PC-9 (cell line): ENCODE measurements at regions not wholly inside any gene's neighbourhood (a gene's known extent, or its start where the extent isn't known, plus 50 kb on each side); places are given as distances from the start of the nearest gene placed in this dataset.
A peak's percentile ranks its signal among the peaks of the same experiment; 100 is the strongest.

Experiments
- BruUV-seq: library from RNA; stranded (reverse); fragments of 400-500 nt; replicated peaks from 2 replicates; lab custom pipeline; 2021; lab: Mats Ljungman, UMichigan
- CTCF ChIA-PET: fragments of 300-600 bp; sonication (Branson Sonifier 250); formaldehyde crosslinking; loops from one replicate; lab custom pipeline; 2022; ENCODE audit warnings: antibody characterized with exemption; lab: Charles Lee
- POLR2A ChIA-PET: fragments of 300-600 bp; sonication (Branson Sonifier 250); formaldehyde crosslinking; loops from one replicate; lab custom pipeline; 2022; ENCODE audit warnings: antibody characterized with exemption; ENCODE audit not compliant: unreplicated experiment; lab: Charles Lee
- DNase-seq, 2 experiments: peaks; one replicate each; pipeline versions ENCODE4 v3.0.0 to v3.0.0-alpha.2; 2015 to 2022; ENCODE audit warnings: mixed read lengths in 1 of 2
- H2AFZ ChIP-seq: fragments of 200-600 bp; sonication (generic); 2 replicates; pipeline ENCODE4 v1.8.1; 2017; ENCODE audit warnings: antibody characterized with exemption
- H3F3A ChIP-seq: fragments of 200-600 bp; sonication (generic); 2 replicates; pipeline ENCODE4 v1.8.1; 2017; ENCODE audit warnings: antibody characterized with exemption, mild to moderate bottlenecking, low read depth; ENCODE audit not compliant: insufficient read depth
- H3K27ac ChIP-seq: fragments of 200-600 bp; sonication (generic); 2 replicates; pipeline ENCODE4 v1.6.1; 2016; ENCODE audit warnings: mixed run types
- H3K27me3 ChIP-seq: fragments of 200-600 bp; sonication (generic); 2 replicates; pipeline ENCODE4 v1.6.1; 2016; ENCODE audit warnings: low read depth, mixed run types; ENCODE audit not compliant: insufficient read depth
- H3K36me3 ChIP-seq: fragments of 200-600 bp; sonication (generic); 2 replicates; pipeline ENCODE4 v1.6.1; 2016; ENCODE audit warnings: low read depth, mixed run types
- H3K4me1 ChIP-seq: fragments of 200-600 bp; sonication (generic); replicated peaks from 2 replicates; pipeline ENCODE4 v1.6.1; 2016; ENCODE audit warnings: mixed run types; ENCODE audit not compliant: insufficient read depth
- H3K4me2 ChIP-seq: fragments of 200-600 bp; sonication (generic); 2 replicates; pipeline ENCODE4 v1.6.1; 2017; ENCODE audit warnings: mixed run types
- H3K4me3 ChIP-seq: fragments of 200-600 bp; sonication (generic); 2 replicates; pipeline ENCODE4 v1.6.1; 2016; ENCODE audit warnings: mixed run types
- H3K79me2 ChIP-seq: fragments of 200-600 bp; sonication (generic); 2 replicates; pipeline ENCODE4 v1.6.1; 2017; ENCODE audit warnings: low read depth, mixed run types
- H3K9me2 ChIP-seq: fragments of 200-600 bp; sonication (generic); 2 replicates; pipeline ENCODE4 v1.8.1; 2017; ENCODE audit warnings: mild to moderate bottlenecking; ENCODE audit not compliant: insufficient read depth
- H3K9me3 ChIP-seq: fragments of 200-600 bp; sonication (generic); 2 replicates; pipeline ENCODE4 v1.8.1; 2016; ENCODE audit warnings: low read depth; ENCODE audit not compliant: insufficient read depth
- H4K20me1 ChIP-seq: fragments of 200-600 bp; sonication (generic); 2 replicates; pipeline ENCODE4 v1.8.1; 2017; ENCODE audit not compliant: insufficient read depth
- CTCF ChIP-seq: fragments of 200-600 bp; sonication (generic); conservative IDR thresholded peaks from 2 replicates; pipeline ENCODE4 v1.6.1; 2017; ENCODE audit warnings: mixed run types, antibody characterized with exemption, mild to moderate bottlenecking, moderate library complexity
- EZH2 ChIP-seq: fragments of 200-600 bp; sonication (generic); IDR thresholded peaks from 2 replicates; pipeline ENCODE4 v1.8.0; 2017; ENCODE audit warnings: antibody characterized with exemption, low read depth
- intact Hi-C: fragments of 100-400 bp; cut with micrococcal nuclease; formaldehyde crosslinking; loops from one replicate; pipeline ENCODE4 v1.10.0; 2022; ENCODE audit not compliant: unreplicated experiment

GRCh38 chr11:110785398-110785797 is 73.2 kb upstream of the ARHGAP20 start:
- intact Hi-C loops: no loop called here
- no peaks in the 10 kb centered on the region for H4K20me1 ChIP-seq
- H3K36me3 ChIP-seq: no peaks in the 10 kb centered on the region
- H3K79me2 ChIP-seq: no peaks in the 10 kb centered on the region
- H3K9me3 ChIP-seq: no peaks in the 10 kb centered on the region
- ChIA-PET CTCF (no interaction called here), POLR2A (interaction anchor here (0.7 kb wide), 1 partner anchor 109 kb away, joined by 3 read pairs; no protein-coding TSS in a partner anchor)
- no peaks in the 10 kb centered on the region for H3F3A ChIP-seq
- H3K4me2 ChIP-seq: no peak overlapping the region
- H3K9me2 ChIP-seq: no peaks in the 10 kb centered on the region
- no peak overlapping the region for H3K27ac ChIP-seq
- no peak for DNase-seq
- no peaks in the 10 kb centered on the region for H3K27me3 ChIP-seq
- H3K4me3 ChIP-seq: no peak overlapping the region
- H3K4me1 ChIP-seq: no peaks in the 10 kb centered on the region
- TF ChIP-seq EZH2: no peak
- TF ChIP-seq CTCF: no peak
- H2AFZ ChIP-seq: no peak overlapping the region
- BruUV-seq: no TSS peak

- no TSS peak for BruUV-seq
- no peaks in the 10 kb centered on the region for H3K4me1 ChIP-seq
- H2AFZ ChIP-seq: no peak overlapping the region
These were observed 70.4 kb upstream of the ARHGAP20 start for GRCh38 chr11:110782616-110783015.

GRCh38 chr11:110779108-110779507 is 66.9 kb upstream of the ARHGAP20 start:
- POLR2A ChIA-PET: no interaction called here
- no TSS peak for BruUV-seq
- no peaks in the 10 kb centered on the region for H4K20me1 ChIP-seq

More at GRCh38 chr11:110782616-110783015, 70.4 kb upstream of the ARHGAP20 start:
- Histone ChIP-seq H3K4me3 (no peak overlapping the region), H3K4me2 (no peak overlapping the region), H3K27me3 (no peaks in the 10 kb centered on the region), H3K27ac (no peak overlapping the region), H3K9me3 (no peaks in the 10 kb centered on the region), H3K79me2 (no peaks in the 10 kb centered on the region), H3K9me2 (no peaks in the 10 kb centered on the region), H3K36me3 (no peaks in the 10 kb centered on the region), H3F3A (no peaks in the 10 kb centered on the region), H4K20me1 (no peaks in the 10 kb centered on the region)
- no peak for DNase-seq
- no peak for TF ChIP-seq CTCF
- ChIA-PET POLR2A (no interaction called here), CTCF (no interaction called here)
- intact Hi-C loops: no loop called here

More at GRCh38 chr11:110779108-110779507, 66.9 kb upstream of the ARHGAP20 start:
- DNase-seq: peak in 1 of 2 experiments; percentile 31
- H2AFZ ChIP-seq: 0 out of 2 replicates have a peak overlapping the region, but pooled peaks have one; percentile 32
- no peaks in the 10 kb centered on the region for H3K79me2 ChIP-seq
- H3K4me2 ChIP-seq: no peak overlapping the region
- no peaks in the 10 kb centered on the region for H3K27me3 ChIP-seq
- H3K9me2 ChIP-seq: no peaks in the 10 kb centered on the region
- H3K27ac ChIP-seq: no peak overlapping the region
- no peaks in the 10 kb centered on the region for H3K36me3 ChIP-seq
- no peaks in the 10 kb centered on the region for H3K9me3 ChIP-seq
- no peaks in the 10 kb centered on the region for H3F3A ChIP-seq
- CTCF ChIA-PET: no interaction called here
- TF ChIP-seq CTCF (no peak), EZH2 (no peak)
- no peaks in the 10 kb centered on the region for H3K4me1 ChIP-seq
- no peak overlapping the region for H3K4me3 ChIP-seq
- intact Hi-C loops: no loop called here
